ENCODE measurements at regions not wholly inside any gene's neighbourhood (a gene's known extent, or its start where the extent isn't known, plus 50 kb on each side); places are given as distances from the start of the nearest gene placed in this dataset.

- Histone ChIP-seq H3K4me1 (ENCODE audit: insufficient read depth, low read length) (no peaks in the 10 kb centered on the region), H3K9me3 (ENCODE audit: low read depth, low read length) (no peaks in the 10 kb centered on the region), H3K27me3 (ENCODE audit: insufficient read depth, low read length) (no peaks in the 10 kb centered on the region), H3K4me3 (ENCODE audit: low read length) (no peak overlapping the region)
Observed at GRCh38 chr10:47217113-47217512, 82.9 kb upstream of the GDF10 start.

DNA sequence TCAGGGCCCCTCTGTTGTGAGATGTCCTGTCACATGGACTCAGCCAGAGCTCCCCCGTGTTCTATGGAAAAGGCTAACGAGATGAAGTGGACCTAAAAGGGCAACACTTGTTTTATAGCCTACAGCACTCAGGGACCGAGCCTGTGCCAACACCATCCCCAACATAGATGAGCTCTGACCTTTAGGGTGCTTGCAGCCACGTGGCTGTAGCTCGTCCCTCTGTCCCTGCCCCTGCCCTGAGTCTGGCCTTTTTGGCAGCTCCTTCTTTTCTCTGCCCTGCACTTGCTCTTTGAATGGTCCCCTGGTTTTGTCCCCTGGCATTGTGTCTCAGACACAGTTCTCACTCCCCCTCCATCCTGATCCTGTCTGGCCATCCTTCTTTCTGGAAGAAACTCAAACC is 81.2 kb upstream of the GDF10 start:
- Histone ChIP-seq H3K27me3 (ENCODE audit: insufficient read depth, low read length) (no peaks in the 10 kb centered on the region), H3K4me3 (ENCODE audit: low read length) (no peak overlapping the region), H3K9me3 (ENCODE audit: low read depth, low read length) (no peaks in the 10 kb centered on the region), H3K4me1 (ENCODE audit: insufficient read depth, low read length) (no peaks in the 10 kb centered on the region)

DNA sequence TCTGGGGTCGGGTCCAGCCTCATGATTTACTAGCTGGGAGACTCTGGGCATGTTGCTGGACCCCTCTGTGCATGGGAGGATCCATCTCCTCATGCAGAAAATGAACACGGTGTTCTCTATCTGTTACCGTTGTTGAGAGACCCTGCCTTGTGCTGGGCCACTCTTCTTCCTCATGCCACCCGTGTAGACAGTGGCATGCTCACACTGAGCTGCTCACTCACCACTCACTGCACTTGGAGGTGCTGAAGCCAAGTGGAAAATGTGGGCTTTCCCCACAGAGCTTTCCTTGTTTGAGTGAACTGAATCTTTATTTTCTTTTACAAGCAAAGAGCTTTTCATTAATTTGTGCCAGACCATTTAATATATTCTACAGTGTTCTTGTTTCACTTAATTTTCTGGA is 77.5 kb upstream of the GDF10 start:
- no peak overlapping the region for H3K4me3 ChIP-seq (ENCODE audit: low read length)
- H3K9me3 ChIP-seq (ENCODE audit: low read depth, low read length): no peaks in the 10 kb centered on the region
- H3K4me1 ChIP-seq (ENCODE audit: insufficient read depth, low read length): no peaks in the 10 kb centered on the region
- no peaks in the 10 kb centered on the region for H3K27me3 ChIP-seq (ENCODE audit: insufficient read depth, low read length)

- H3K4me3 ChIP-seq (ENCODE audit: low read length): no peak overlapping the region
- H3K27me3 ChIP-seq (ENCODE audit: insufficient read depth, low read length): no peaks in the 10 kb centered on the region
- no peaks in the 10 kb centered on the region for H3K4me1 ChIP-seq (ENCODE audit: insufficient read depth, low read length)
- no peaks in the 10 kb centered on the region for H3K9me3 ChIP-seq (ENCODE audit: low read depth, low read length)
Observed at GRCh38 chr10:47223236-47223635, 76.8 kb upstream of the GDF10 start.

- no peaks in the 10 kb centered on the region for H3K4me1 ChIP-seq (ENCODE audit: insufficient read depth, low read length)
- H3K9me3 ChIP-seq (ENCODE audit: low read depth, low read length): no peaks in the 10 kb centered on the region
- H3K27me3 ChIP-seq (ENCODE audit: insufficient read depth, low read length): no peaks in the 10 kb centered on the region
- no peak overlapping the region for H3K4me3 ChIP-seq (ENCODE audit: low read length)
Observed at GRCh38 chr10:47224546-47225218, 75.3 kb upstream of the GDF10 start.

DNA sequence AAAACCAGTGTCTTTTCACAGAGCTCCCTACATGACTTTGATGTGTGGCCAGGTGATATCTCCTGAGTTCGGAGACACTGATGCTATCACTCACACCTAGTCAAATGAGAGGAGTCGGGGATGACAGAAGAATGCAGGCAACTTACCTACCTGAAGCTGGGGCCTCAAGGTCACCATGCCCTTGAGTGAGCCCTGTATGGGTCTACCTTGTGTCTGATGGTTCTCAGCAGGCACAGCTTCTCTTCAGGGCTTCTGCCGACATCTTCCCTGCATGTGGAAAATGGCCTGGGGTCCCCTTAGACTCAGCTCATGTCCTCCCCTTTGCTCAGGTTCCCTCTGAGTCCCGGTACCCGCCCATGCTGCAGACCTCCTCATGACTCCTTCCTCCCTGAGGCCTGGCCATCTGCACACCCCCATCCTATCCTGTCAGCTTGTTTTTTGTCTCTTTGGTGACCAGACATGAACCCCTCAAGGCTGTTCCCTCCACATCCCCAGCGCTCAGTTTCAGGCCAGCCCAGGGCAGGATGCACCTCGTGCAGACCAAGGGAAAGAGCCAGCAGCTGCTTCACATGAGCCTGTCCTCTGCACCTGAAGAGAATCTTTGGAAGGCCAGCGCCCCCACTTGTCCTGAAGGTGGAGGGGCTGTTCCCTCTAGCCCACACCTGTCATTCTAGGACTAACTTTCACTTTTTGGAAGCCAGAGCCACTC is 74.6 kb upstream of the GDF10 start:
- Histone ChIP-seq H3K4me3 (ENCODE audit: low read length) (no peak overlapping the region), H3K27me3 (ENCODE audit: insufficient read depth, low read length) (no peaks in the 10 kb centered on the region), H3K4me1 (ENCODE audit: insufficient read depth, low read length) (no peaks in the 10 kb centered on the region), H3K9me3 (ENCODE audit: low read depth, low read length) (no peaks in the 10 kb centered on the region)

DNA sequence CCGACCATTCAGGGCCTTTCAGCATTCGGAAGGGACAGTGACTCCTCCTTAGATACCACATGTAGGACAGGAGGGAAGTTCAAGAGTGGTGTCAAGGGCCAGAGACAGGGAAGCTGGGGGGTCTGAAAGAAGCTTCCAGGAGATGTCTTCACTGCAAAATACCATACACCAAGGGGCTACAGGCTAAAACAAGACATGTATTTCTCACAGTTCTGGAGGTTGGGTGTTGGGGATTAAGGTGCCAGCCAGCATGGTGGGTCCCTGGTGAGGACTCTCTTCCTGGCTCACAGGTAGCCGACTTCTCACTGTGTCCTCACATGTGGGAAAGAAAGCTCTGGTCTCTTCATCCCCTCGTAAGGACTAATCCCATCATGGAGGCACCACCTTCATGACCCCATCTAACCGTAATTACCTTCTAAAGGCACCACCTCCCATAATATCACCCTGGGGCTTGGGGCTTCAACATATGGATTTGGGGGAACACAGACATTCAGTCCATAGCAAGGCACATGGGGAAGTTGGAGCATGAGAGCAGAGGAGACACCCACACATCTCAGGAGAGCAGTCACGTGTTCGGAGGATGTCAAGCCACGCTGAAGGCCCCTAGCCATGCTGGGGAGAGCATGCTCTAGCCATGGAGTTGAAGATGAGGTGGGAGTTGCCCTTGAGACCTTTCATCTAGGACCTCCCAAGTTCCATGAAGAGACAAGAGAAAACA is 73.9 kb upstream of the GDF10 start:
- Histone ChIP-seq H3K4me3 (ENCODE audit: low read length) (no peak overlapping the region), H3K27me3 (ENCODE audit: insufficient read depth, low read length) (no peaks in the 10 kb centered on the region), H3K4me1 (ENCODE audit: insufficient read depth, low read length) (no peaks in the 10 kb centered on the region), H3K9me3 (ENCODE audit: low read depth, low read length) (no peaks in the 10 kb centered on the region)

DNA sequence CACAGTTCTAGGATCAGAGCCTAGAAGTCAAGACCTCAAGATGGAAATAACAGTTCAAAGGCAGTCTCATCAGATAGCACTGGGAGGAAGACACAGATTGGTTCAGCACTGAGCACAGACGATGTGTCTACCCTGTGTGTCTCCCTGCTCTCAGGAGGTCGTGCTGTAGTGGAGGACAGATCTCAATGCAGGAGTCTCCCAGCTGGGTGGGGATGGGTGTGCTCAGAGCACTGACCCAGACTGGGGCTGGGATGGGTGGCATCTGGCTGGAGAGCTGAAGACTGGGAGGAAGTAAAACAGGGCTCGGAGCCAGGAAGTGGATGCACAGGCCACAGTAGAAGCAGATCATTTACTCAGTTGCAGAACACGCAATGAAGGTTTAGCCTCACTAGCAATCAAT is 69.5 kb upstream of the GDF10 start:
- Histone ChIP-seq H3K9me3 (ENCODE audit: low read depth, low read length) (no peaks in the 10 kb centered on the region), H3K4me3 (ENCODE audit: low read length) (no peak overlapping the region), H3K27me3 (ENCODE audit: insufficient read depth, low read length) (no peaks in the 10 kb centered on the region), H3K4me1 (ENCODE audit: insufficient read depth, low read length) (no peaks in the 10 kb centered on the region)

DNA sequence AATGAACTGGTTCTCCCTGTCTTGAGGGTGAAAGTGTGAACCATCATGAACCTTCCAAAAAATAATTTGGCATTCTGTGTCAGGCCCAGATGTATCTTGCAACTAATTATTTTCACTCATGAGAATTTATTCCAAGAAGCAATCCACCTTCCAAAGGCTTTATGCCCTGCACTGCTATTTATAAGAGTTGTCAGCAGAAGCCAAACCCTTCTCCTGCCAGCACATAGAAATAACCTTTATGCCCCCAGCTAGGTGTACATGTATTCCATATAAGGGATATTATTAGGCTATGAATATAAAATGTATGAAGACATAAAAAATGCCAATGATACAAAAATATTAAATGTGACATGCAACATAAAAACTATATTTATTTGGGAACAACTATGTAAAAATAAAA is 69.0 kb upstream of the GDF10 start:
- Histone ChIP-seq H3K4me3 (ENCODE audit: low read length) (no peak overlapping the region), H3K9me3 (ENCODE audit: low read depth, low read length) (no peaks in the 10 kb centered on the region), H3K4me1 (ENCODE audit: insufficient read depth, low read length) (no peaks in the 10 kb centered on the region), H3K27me3 (ENCODE audit: insufficient read depth, low read length) (no peaks in the 10 kb centered on the region)

DNA sequence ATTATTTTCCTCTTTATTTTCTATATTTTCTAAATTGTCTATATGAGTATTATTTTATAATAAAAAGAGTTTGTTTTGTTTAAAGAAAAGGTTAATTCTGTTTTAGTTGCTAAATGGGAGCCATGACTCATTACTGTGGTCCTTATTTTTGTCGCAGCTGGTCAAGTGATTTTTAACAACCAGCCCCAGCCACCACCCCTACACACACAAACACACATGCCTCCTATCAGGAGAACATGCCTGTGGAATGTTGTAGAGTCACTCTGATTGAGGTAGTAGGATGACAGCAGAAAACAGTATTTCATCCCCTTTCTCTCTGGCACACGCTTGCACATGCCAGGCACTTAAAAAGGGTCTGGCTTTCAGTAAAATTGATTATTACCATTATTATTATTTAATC is 68.6 kb upstream of the GDF10 start:
- H3K4me3 ChIP-seq (ENCODE audit: low read length): no peak overlapping the region
- H3K9me3 ChIP-seq (ENCODE audit: low read depth, low read length): no peaks in the 10 kb centered on the region
- H3K27me3 ChIP-seq (ENCODE audit: insufficient read depth, low read length): no peaks in the 10 kb centered on the region
- H3K4me1 ChIP-seq (ENCODE audit: insufficient read depth, low read length): no peaks in the 10 kb centered on the region

- no peaks in the 10 kb centered on the region for H3K4me1 ChIP-seq (ENCODE audit: insufficient read depth, low read length)
- no peaks in the 10 kb centered on the region for H3K27me3 ChIP-seq (ENCODE audit: insufficient read depth, low read length)
- H3K4me3 ChIP-seq (ENCODE audit: low read length): no peak overlapping the region
- H3K9me3 ChIP-seq (ENCODE audit: low read depth, low read length): no peaks in the 10 kb centered on the region
Observed at GRCh38 chr10:47233631-47234030, 66.4 kb upstream of the GDF10 start.

GRCh38 chr10:47235484-47235883 is 64.5 kb upstream of the GDF10 start:
- H3K9me3 ChIP-seq (ENCODE audit: low read depth, low read length): no peaks in the 10 kb centered on the region
- no peaks in the 10 kb centered on the region for H3K27me3 ChIP-seq (ENCODE audit: insufficient read depth, low read length)
- no peaks in the 10 kb centered on the region for H3K4me1 ChIP-seq (ENCODE audit: insufficient read depth, low read length)
- H3K4me3 ChIP-seq (ENCODE audit: low read length): no peak overlapping the region

DNA sequence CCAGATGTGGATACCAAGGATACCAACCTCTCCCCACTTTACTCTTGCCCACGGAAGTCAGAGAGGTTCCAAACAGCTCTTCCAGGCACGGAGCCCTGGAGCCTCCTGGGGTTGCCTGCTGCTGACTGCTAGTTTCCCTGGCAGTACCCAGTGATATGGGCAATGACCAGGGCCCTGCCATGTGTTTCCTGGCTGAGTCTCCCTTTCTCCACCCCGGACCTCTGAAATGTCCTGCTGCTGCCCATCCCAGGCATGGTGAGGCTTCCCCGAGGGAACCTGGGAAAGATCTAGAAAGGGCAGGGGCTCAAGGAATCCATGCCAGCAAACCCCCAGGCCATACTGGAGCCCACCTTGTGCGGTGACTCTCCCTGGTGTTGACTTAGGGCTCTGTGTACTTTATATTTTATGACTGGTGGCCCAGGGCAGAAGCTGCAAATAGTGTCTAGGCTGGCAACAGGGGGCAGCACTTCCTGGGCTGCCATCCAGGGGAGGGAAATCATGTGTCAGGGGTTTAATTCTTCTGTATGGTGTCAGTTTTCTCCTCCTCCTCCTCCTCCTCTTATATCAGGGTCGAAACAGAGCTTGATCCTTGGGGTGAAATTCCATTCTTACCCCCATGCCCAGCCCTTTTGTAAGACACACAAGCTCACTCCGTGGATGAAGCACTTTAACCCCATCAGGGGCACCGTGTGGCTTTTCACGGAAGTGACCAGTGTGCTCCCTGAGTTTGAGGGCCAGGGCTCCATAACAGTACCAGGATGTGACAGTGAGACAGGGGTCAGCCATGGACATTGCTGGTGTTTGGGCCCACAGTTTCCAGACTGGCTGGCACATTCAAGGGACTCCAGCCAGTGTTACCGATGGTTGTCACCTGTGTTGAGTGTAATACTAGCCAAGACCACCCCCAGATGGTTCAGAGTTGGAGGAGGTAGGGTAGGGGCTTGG is 62.4 kb upstream of the GDF10 start:
- no peak overlapping the region for H3K4me3 ChIP-seq (ENCODE audit: low read length)

GRCh38 chr10:47238331-47239095 is 61.5 kb upstream of the GDF10 start:
- Histone ChIP-seq H3K4me3 (ENCODE audit: low read length) (no peak overlapping the region), H3K4me1 (ENCODE audit: insufficient read depth, low read length) (no peaks in the 10 kb centered on the region)

More for the DNA sequence above, 62.4 kb upstream of the GDF10 start:
- Histone ChIP-seq H3K27me3 (ENCODE audit: insufficient read depth, low read length) (no peaks in the 10 kb centered on the region), H3K9me3 (ENCODE audit: low read depth, low read length) (no peaks in the 10 kb centered on the region), H3K4me1 (ENCODE audit: insufficient read depth, low read length) (no peaks in the 10 kb centered on the region)

More at GRCh38 chr10:47238331-47239095, 61.5 kb upstream of the GDF10 start:
- no peaks in the 10 kb centered on the region for H3K27me3 ChIP-seq (ENCODE audit: insufficient read depth, low read length)
- no peaks in the 10 kb centered on the region for H3K9me3 ChIP-seq (ENCODE audit: low read depth, low read length)

Data from mononuclear cell (primary cell).